HAP-1 (cell line): ENCODE measurements at regions not wholly inside any gene's neighbourhood (a gene's known extent, or its start where the extent isn't known, plus 50 kb on each side); places are given as distances from the start of the nearest gene placed in this dataset.

ENCODE experiments used
- DNase-seq, 2 experiments: peaks; one replicate each; pipeline ENCODE4 v3.0.0-alpha.2; 2016 to 2020; ENCODE audit warnings: low spot score in 2 of 2
- H3K27me3 ChIP-seq: fragments of 250-450 bp; sonication (Bioruptor Pico); 2 replicates; pipeline ENCODE4 v1.5.1; 2020; ENCODE audit warnings: low read depth, mild to moderate bottlenecking, moderate library complexity
- H3K36me3 ChIP-seq: fragments of 250-450 bp; sonication (Bioruptor Pico); replicated peaks from 2 replicates; pipeline ENCODE4 v1.5.1; 2020; ENCODE audit warnings: mild to moderate bottlenecking
- H3K4me1 ChIP-seq: fragments of 250-450 bp; sonication (Bioruptor Pico); 2 replicates; pipeline ENCODE4 v1.5.1; 2020; ENCODE audit warnings: mild to moderate bottlenecking
- H3K4me3 ChIP-seq: fragments of 250-450 bp; sonication (Bioruptor Pico); 2 replicates; pipeline ENCODE4 v1.5.1; 2020; ENCODE audit warnings: mild to moderate bottlenecking, moderate library complexity
- H3K9me3 ChIP-seq: fragments of 250-450 bp; sonication (Bioruptor Pico); 2 replicates; pipeline ENCODE4 v1.5.1; 2020; ENCODE audit warnings: mild to moderate bottlenecking, moderate library complexity
- in situ Hi-C: fragments of 300-500 bp; cut with MboI; formaldehyde crosslinking; loops from 3 replicates; pipeline ENCODE4 v1.14.3; 2020; ENCODE audit warnings: low sequenced_read_pairs, inconsistent platforms, mixed read lengths

- DNase-seq, result no peak
- in situ Hi-C loops, result no loop called here
These were observed 59.6 kb upstream of the GALNT9 start for GRCh38 chr12:132389026-132389425.

GRCh38 chr12:132388379-132389015 lies 59.1 kb upstream of the GALNT9 start:
- H3K4me3 ChIP-seq, result no peak overlapping the region
- H3K4me1 ChIP-seq, result no peaks in the 10 kb centered on the region
- DNase-seq, result no peak
- H3K36me3 ChIP-seq, result no peaks in the 10 kb centered on the region
- no peaks in the 10 kb centered on the region for H3K9me3 ChIP-seq
- peaks cover 45% of the 10 kb centered on the region for H3K27me3 ChIP-seq
- in situ Hi-C loops, result no loop called here

More at GRCh38 chr12:132389026-132389425, 59.6 kb upstream of the GALNT9 start:
- Histone ChIP-seq H3K4me3 (no peak overlapping the region), H3K36me3 (no peaks in the 10 kb centered on the region), H3K9me3 (no peaks in the 10 kb centered on the region), H3K4me1 (no peaks in the 10 kb centered on the region), H3K27me3 (peaks cover 45% of the 10 kb centered on the region)

- H3K4me1 ChIP-seq, result no peaks in the 10 kb centered on the region
- H3K9me3 ChIP-seq, result no peaks in the 10 kb centered on the region
- no peak overlapping the region for H3K4me3 ChIP-seq
- in situ Hi-C loops, result no loop called here
- DNase-seq, result no peak
- H3K36me3 ChIP-seq, result no peaks in the 10 kb centered on the region
- peaks cover 45% of the 10 kb centered on the region for H3K27me3 ChIP-seq
These were observed 57.6 kb upstream of the GALNT9 start for GRCh38 chr12:132386926-132387497.

GRCh38 chr12:132385923-132386751 lies 56.7 kb upstream of the GALNT9 start:
- Histone ChIP-seq H3K4me3 (no peak overlapping the region), H3K36me3 (no peaks in the 10 kb centered on the region), H3K9me3 (no peaks in the 10 kb centered on the region), H3K27me3 (peaks cover 45% of the 10 kb centered on the region), H3K4me1 (no peaks in the 10 kb centered on the region)
- no peak for DNase-seq
- in situ Hi-C loops, result no loop called here

DNA sequence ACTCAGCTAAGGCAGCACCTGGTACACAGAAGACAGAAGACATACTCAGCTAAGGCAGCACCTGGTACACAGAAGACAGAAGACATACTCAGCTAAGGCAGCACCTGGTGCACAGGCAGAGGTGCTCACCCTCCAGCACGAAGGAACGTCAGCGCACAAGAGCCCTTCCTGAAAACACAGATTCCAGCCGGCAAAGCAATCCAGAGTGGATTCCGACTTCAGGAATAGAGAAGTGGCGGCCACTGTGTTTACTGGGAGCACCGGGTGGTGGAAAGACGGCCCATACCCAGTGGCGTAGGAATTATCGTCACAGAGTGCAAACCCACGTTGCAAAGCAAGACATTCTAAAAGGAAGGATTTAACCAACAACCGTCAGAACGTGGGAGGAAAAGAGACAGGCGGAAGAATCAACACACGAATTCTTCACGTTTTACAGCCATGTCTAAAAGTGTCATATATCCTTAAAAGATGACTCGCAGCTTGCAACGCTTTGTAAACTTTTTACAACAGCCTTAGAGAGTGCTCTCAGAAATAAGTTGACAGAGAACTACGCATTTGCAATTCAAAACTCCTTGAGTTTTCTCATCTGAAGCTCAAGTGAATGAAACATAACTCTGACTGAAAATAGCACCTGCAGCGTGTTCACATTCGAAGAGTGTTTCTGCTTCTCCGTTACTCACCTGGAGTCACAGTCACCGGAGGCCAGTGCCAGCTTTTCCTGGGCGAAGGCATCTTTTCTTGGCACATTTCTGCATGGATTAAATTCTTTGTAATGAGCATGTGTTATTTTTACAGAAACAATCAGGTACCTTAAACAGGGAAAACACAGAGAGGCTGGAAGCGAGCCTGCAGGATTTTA lies 55.8 kb upstream of the GALNT9 start:
- Histone ChIP-seq H3K4me3 (no peak overlapping the region), H3K27me3 (peaks cover 45% of the 10 kb centered on the region), H3K4me1 (no peaks in the 10 kb centered on the region), H3K9me3 (no peaks in the 10 kb centered on the region), H3K36me3 (no peaks in the 10 kb centered on the region)
- no peak for DNase-seq
- in situ Hi-C loops, result no loop called here

- DNase-seq, result no peak
- Histone ChIP-seq H3K4me1 (no peaks in the 10 kb centered on the region), H3K36me3 (no peaks in the 10 kb centered on the region), H3K9me3 (no peaks in the 10 kb centered on the region), H3K4me3 (no peak overlapping the region), H3K27me3 (peaks cover 32% of the 10 kb centered on the region)
- in situ Hi-C loops, result no loop called here
These were observed 51.3 kb upstream of the GALNT9 start for GRCh38 chr12:132380641-132381040.

- in situ Hi-C loops, result no loop called here
- DNase-seq, result no peak
- Histone ChIP-seq H3K9me3 (no peaks in the 10 kb centered on the region), H3K27me3 (peaks cover 31% of the 10 kb centered on the region), H3K4me3 (no peak overlapping the region), H3K4me1 (no peaks in the 10 kb centered on the region), H3K36me3 (no peaks in the 10 kb centered on the region)
These were observed 50.6 kb upstream of the GALNT9 start for GRCh38 chr12:132379996-132380395.

- in situ Hi-C loops, result no loop called here
- peaks cover 33% of the 10 kb centered on the region for H3K27me3 ChIP-seq
- H3K4me3 ChIP-seq, result no peak overlapping the region
- no peaks in the 10 kb centered on the region for H3K36me3 ChIP-seq
- no peaks in the 10 kb centered on the region for H3K4me1 ChIP-seq
- no peaks in the 10 kb centered on the region for H3K9me3 ChIP-seq
- DNase-seq, result no peak
These were observed 50.2 kb upstream of the GALNT9 start for GRCh38 chr12:132379576-132379975.
